ENCODE measurements at regions not wholly inside any gene's neighbourhood (a gene's known extent, or its start where the extent isn't known, plus 50 kb on each side); places are given as distances from the start of the nearest gene placed in this dataset.

DNA sequence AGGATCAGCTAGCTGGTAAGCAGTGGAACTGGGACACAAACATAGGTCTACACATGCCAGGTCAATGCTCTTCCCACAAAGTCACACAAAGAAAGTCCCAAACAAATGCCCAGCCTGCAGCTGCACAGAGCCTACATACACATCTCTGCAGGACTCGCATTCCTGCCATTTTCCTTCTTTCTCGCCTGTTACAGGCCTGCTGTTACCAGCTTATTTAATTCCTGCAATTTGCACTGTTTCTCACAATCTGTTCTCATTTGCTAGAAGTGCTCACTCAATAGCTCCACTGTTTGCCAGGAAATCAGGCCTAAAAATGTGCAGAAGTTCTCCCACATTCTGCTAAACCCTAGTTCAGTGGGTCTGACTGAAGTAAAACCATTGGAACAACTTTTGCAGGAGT is 362.6 kb upstream of the C1orf87 start:
- TF ChIP-seq, protein P1, sequence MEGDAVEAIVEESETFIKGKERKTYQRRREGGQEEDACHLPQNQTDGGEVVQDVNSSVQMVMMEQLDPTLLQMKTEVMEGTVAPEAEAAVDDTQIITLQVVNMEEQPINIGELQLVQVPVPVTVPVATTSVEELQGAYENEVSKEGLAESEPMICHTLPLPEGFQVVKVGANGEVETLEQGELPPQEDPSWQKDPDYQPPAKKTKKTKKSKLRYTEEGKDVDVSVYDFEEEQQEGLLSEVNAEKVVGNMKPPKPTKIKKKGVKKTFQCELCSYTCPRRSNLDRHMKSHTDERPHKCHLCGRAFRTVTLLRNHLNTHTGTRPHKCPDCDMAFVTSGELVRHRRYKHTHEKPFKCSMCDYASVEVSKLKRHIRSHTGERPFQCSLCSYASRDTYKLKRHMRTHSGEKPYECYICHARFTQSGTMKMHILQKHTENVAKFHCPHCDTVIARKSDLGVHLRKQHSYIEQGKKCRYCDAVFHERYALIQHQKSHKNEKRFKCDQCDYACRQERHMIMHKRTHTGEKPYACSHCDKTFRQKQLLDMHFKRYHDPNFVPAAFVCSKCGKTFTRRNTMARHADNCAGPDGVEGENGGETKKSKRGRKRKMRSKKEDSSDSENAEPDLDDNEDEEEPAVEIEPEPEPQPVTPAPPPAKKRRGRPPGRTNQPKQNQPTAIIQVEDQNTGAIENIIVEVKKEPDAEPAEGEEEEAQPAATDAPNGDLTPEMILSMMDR (IDR thresholded peaks at IDR 0.05): no peak
- TF ChIP-seq POLR2A (IDR thresholded peaks at IDR 0.05): no peak
